Neural progenitor cell (in vitro differentiated cells): ENCODE measurements at regions not wholly inside any gene's neighbourhood (a gene's known extent, or its start where the extent isn't known, plus 50 kb on each side); places are given as distances from the start of the nearest gene placed in this dataset.

ENCODE experiments used
- CTCF ChIP-seq: fragments of 200-600 bp; sonication (generic); IDR thresholded peaks from 2 replicates; pipeline ENCODE4 v1.5.1; 2017; ENCODE audit warnings: antibody characterized with exemption, mild to moderate bottlenecking
- EZH2 ChIP-seq: fragments of 200-600 bp; sonication (generic); IDR thresholded peaks from 2 replicates; pipeline ENCODE4 v1.6.1; 2017; ENCODE audit warnings: antibody characterized with exemption, mild to moderate bottlenecking, moderate library complexity

- no peak for TF ChIP-seq EZH2
- TF ChIP-seq CTCF: no peak
Measured at GRCh38 chr15:93608643-93609148, 519.7 kb upstream of the RGMA start.
